SK-N-SH (cell line): ENCODE measurements at regions not wholly inside any gene's neighbourhood (a gene's known extent, or its start where the extent isn't known, plus 50 kb on each side); places are given as distances from the start of the nearest gene placed in this dataset.

ENCODE experiments used
- CTCF ChIP-seq: fragments of 200-600 bp; sonication (generic); IDR thresholded peaks from 2 replicates; pipeline ENCODE4 v1.6.1; 2017; ENCODE audit warnings: antibody characterized with exemption, mild to moderate bottlenecking, moderate library complexity
- EP300 ChIP-seq, 2 experiments: IDR thresholded peaks; 2 replicates each; pipeline versions ENCODE4 v1.4.0 to v1.6.1; 2012; ENCODE audit warnings: borderline replicate concordance in 1 of 2, low read depth in 1 of 2, low read length in 1 of 2
- EZH2phosphoT487 ChIP-seq: fragments of 200-600 bp; sonication (generic); IDR thresholded peaks from 2 replicates; pipeline ENCODE4 v1.6.1; 2017; ENCODE audit warnings: low read depth, mixed run types, mild to moderate bottlenecking, antibody characterized with exemption, moderate library complexity, borderline replicate concordance
- FOXM1 ChIP-seq: IDR thresholded peaks from 2 replicates; pipeline ENCODE4 v1.4.0; 2012; ENCODE audit warnings: low read depth, mild to moderate bottlenecking
- POLR2AphosphoS5 ChIP-seq: IDR thresholded peaks from 2 replicates; pipeline ENCODE4 v1.6.1; 2012; ENCODE audit warnings: low read depth, low read length
- RAD21 ChIP-seq: IDR thresholded peaks from 2 replicates; pipeline ENCODE4 v1.6.1; 2012; ENCODE audit warnings: mild to moderate bottlenecking, low read length
- TF ChIP-seq, protein P1 (sequence below): IDR thresholded peaks from 2 replicates; pipeline ENCODE4 v1.6.1; 2012; ENCODE audit warnings: mild to moderate bottlenecking, low read depth, low read length, moderate library complexity

GRCh38 chr10:131532745-131533341 lies 221.3 kb upstream of the TCERG1L start:
- TF ChIP-seq EP300 (IDR thresholded peaks at IDR 0.05; ENCODE audit: borderline replicate concordance in 1 of 2, low read depth in 1 of 2, low read length in 1 of 2): no peak
- no peak for TF ChIP-seq RAD21
- TF ChIP-seq CTCF: no peak
- no peak for TF ChIP-seq EZH2phosphoT487
- no peak for TF ChIP-seq FOXM1
- TF ChIP-seq POLR2AphosphoS5: no peak
- TF ChIP-seq, protein P1, sequence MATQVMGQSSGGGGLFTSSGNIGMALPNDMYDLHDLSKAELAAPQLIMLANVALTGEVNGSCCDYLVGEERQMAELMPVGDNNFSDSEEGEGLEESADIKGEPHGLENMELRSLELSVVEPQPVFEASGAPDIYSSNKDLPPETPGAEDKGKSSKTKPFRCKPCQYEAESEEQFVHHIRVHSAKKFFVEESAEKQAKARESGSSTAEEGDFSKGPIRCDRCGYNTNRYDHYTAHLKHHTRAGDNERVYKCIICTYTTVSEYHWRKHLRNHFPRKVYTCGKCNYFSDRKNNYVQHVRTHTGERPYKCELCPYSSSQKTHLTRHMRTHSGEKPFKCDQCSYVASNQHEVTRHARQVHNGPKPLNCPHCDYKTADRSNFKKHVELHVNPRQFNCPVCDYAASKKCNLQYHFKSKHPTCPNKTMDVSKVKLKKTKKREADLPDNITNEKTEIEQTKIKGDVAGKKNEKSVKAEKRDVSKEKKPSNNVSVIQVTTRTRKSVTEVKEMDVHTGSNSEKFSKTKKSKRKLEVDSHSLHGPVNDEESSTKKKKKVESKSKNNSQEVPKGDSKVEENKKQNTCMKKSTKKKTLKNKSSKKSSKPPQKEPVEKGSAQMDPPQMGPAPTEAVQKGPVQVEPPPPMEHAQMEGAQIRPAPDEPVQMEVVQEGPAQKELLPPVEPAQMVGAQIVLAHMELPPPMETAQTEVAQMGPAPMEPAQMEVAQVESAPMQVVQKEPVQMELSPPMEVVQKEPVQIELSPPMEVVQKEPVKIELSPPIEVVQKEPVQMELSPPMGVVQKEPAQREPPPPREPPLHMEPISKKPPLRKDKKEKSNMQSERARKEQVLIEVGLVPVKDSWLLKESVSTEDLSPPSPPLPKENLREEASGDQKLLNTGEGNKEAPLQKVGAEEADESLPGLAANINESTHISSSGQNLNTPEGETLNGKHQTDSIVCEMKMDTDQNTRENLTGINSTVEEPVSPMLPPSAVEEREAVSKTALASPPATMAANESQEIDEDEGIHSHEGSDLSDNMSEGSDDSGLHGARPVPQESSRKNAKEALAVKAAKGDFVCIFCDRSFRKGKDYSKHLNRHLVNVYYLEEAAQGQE: no peak
